ENCODE measurements at regions not wholly inside any gene's neighbourhood (a gene's known extent, or its start where the extent isn't known, plus 50 kb on each side); places are given as distances from the start of the nearest gene placed in this dataset.

DNA sequence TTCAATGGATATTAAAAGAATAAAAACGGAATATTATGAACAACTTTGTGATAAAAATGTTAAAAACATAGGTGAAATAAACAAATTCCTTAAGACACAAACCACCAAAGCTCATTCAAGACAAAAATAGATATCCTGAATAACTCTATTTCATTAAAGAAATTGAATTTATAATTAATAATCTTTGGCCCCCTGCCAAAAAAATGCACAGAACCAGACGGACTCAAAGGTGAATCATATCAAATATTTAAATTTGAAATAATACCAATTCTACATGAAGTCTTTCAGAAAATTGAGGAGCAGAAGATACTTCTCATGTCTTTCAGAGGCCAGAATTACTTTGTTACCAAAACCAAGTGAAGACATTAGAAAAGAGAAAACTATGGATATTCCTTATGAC lies 128.3 kb upstream of the KLHL29 start:
- no peak for DNase-seq (ENCODE audit: low spot score)
- H3K4me3 Mint-ChIP-seq = no peak overlapping the region
- H3K27me3 Mint-ChIP-seq (ENCODE audit: insufficient read depth, low read depth) = peaks cover 3% of the 10 kb centered on the region
- no peak overlapping the region for H3K27ac Mint-ChIP-seq
- no peaks in the 10 kb centered on the region for H4K20me1 ChIP-seq (ENCODE audit: low read depth)
- no peak overlapping the region for H3K9ac ChIP-seq
- no peak overlapping the region for H2AFZ ChIP-seq (replicated peaks)
- no peak overlapping the region for H3K4me2 ChIP-seq
- peaks cover 6% of the 10 kb centered on the region for H3K4me1 ChIP-seq
- H3K9me3 Mint-ChIP-seq = no peaks in the 10 kb centered on the region
- H3K36me3 Mint-ChIP-seq = no peaks in the 10 kb centered on the region
- H3K27me3 ChIP-seq = no peaks in the 10 kb centered on the region
- H3K9me3 ChIP-seq (ENCODE audit: low read depth) = no peaks in the 10 kb centered on the region
- H3K36me3 ChIP-seq = no peaks in the 10 kb centered on the region
- no peak for TF ChIP-seq EZH2 (IDR thresholded peaks at IDR 0.05)
- TF ChIP-seq, protein P1, sequence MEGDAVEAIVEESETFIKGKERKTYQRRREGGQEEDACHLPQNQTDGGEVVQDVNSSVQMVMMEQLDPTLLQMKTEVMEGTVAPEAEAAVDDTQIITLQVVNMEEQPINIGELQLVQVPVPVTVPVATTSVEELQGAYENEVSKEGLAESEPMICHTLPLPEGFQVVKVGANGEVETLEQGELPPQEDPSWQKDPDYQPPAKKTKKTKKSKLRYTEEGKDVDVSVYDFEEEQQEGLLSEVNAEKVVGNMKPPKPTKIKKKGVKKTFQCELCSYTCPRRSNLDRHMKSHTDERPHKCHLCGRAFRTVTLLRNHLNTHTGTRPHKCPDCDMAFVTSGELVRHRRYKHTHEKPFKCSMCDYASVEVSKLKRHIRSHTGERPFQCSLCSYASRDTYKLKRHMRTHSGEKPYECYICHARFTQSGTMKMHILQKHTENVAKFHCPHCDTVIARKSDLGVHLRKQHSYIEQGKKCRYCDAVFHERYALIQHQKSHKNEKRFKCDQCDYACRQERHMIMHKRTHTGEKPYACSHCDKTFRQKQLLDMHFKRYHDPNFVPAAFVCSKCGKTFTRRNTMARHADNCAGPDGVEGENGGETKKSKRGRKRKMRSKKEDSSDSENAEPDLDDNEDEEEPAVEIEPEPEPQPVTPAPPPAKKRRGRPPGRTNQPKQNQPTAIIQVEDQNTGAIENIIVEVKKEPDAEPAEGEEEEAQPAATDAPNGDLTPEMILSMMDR (IDR thresholded peaks at IDR 0.05) = no peak
- TF ChIP-seq EZH2phosphoT487 (IDR thresholded peaks at IDR 0.05) = no peak
- H3F3A ChIP-seq (ENCODE audit: low read depth) = no peaks in the 10 kb centered on the region
- H3K27ac ChIP-seq = no peak overlapping the region
- no peak overlapping the region for H3K4me3 ChIP-seq
- no peaks in the 10 kb centered on the region for H3K79me2 ChIP-seq (ENCODE audit: low read depth)
- peaks cover 3% of the 10 kb centered on the region for H3K4me1 Mint-ChIP-seq

DNA sequence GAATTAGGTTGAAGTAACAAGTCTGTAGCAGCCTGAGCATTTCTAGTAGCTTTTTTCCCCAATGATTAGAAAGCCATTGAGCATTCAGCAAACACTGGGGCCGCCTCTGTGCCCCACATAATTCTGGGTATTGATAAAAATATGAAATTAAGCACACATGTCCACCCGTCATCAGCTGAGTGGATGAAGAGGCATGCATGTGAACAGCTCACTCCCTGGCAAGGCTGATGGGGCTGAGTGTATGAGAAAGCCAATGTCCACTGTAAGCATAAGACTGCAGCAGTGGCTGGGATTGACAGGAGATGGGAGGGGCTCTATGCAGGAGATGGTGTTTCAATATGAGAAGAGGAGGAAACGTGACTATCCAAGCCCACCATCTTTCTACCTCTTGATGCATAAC lies 124.4 kb upstream of the KLHL29 start:
- peak overlapping the region; percentile 81 for H3K27ac Mint-ChIP-seq
- H3K4me1 Mint-ChIP-seq = no peaks in the 10 kb centered on the region
- H3K9me3 Mint-ChIP-seq = no peaks in the 10 kb centered on the region
- peaks cover 3% of the 10 kb centered on the region for H3K27me3 Mint-ChIP-seq (ENCODE audit: insufficient read depth, low read depth)
- no peak for DNase-seq (ENCODE audit: low spot score)
- no peak overlapping the region for H3K4me3 ChIP-seq
- H3K27ac ChIP-seq = no peak overlapping the region
- no peak overlapping the region for H2AFZ ChIP-seq (replicated peaks)
- no peak overlapping the region for H3K4me3 Mint-ChIP-seq
- no peaks in the 10 kb centered on the region for H3K36me3 ChIP-seq
- no peaks in the 10 kb centered on the region for H4K20me1 ChIP-seq (ENCODE audit: low read depth)
- no peak for TF ChIP-seq EZH2 (IDR thresholded peaks at IDR 0.05)
- H3K27me3 ChIP-seq = no peaks in the 10 kb centered on the region
- H3K9ac ChIP-seq = no peak overlapping the region
- H3K79me2 ChIP-seq (ENCODE audit: low read depth) = no peaks in the 10 kb centered on the region
- no peak overlapping the region for H3K4me2 ChIP-seq
- no peaks in the 10 kb centered on the region for H3F3A ChIP-seq (ENCODE audit: low read depth)
- H3K9me3 ChIP-seq (ENCODE audit: low read depth) = no peaks in the 10 kb centered on the region
- H3K4me1 ChIP-seq = no peaks in the 10 kb centered on the region
- H3K36me3 Mint-ChIP-seq = no peaks in the 10 kb centered on the region

DNA sequence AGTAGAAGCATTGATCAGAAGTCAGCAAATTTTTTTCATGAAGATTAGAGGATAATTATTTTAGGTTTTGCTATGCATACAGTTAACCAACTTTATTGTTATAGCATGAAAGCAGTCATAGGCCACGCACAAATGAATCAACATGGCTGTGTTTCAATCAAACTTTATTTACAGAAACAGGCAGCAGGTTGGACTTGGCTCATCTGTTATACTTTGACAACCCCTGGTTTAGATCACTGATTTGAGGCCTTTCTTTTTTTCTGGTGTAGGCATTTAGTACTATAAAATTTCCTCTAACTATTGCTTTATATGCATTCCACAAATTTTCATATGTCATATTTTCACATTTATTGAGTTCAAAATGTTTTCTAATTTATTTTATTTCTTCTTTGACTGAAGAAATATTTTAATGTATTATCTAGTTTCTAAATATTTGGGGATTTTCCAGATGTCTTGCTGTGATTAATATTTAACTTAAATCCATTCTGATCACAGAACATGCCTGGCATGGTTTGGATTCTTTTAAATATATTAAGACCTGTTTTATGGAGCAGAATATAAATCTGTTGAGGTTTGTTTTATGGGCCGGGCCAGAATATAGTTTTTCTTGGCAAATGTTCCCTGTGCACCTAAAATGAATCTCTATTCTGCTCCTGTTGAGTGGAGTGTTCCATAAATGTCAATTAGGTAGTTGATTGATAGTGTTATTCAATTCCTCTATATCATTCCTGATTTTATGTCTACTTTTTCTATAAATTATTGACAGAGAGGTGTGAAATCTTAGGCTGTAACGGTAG lies 116.3 kb upstream of the KLHL29 start:
- no peaks in the 10 kb centered on the region for H3K36me3 ChIP-seq
- Mint-ChIP-seq H3K27me3 (ENCODE audit: insufficient read depth, low read depth) (no peaks in the 10 kb centered on the region), H3K9me3 (no peaks in the 10 kb centered on the region), H3K27ac (no peak overlapping the region), H3K4me3 (no peak overlapping the region), H3K36me3 (no peaks in the 10 kb centered on the region), H3K4me1 (no peaks in the 10 kb centered on the region)
- H4K20me1 ChIP-seq (ENCODE audit: low read depth) = no peaks in the 10 kb centered on the region
- H3K4me3 ChIP-seq = no peak overlapping the region
- DNase-seq (ENCODE audit: low spot score) = no peak
- no peaks in the 10 kb centered on the region for H3K9me3 ChIP-seq (ENCODE audit: low read depth)
- H3K4me2 ChIP-seq = no peak overlapping the region
- H3K27me3 ChIP-seq = no peaks in the 10 kb centered on the region
- TF ChIP-seq, protein P1 (IDR thresholded peaks at IDR 0.05) = no peak
- TF ChIP-seq EZH2phosphoT487 (IDR thresholded peaks at IDR 0.05) (no peak), EZH2 (IDR thresholded peaks at IDR 0.05) (no peak)
- H3K4me1 ChIP-seq = no peaks in the 10 kb centered on the region
- H2AFZ ChIP-seq (replicated peaks) = no peak overlapping the region
- no peak overlapping the region for H3K27ac ChIP-seq
- H3K9ac ChIP-seq = no peak overlapping the region
- H3F3A ChIP-seq (ENCODE audit: low read depth) = no peaks in the 10 kb centered on the region
- no peaks in the 10 kb centered on the region for H3K79me2 ChIP-seq (ENCODE audit: low read depth)

DNA sequence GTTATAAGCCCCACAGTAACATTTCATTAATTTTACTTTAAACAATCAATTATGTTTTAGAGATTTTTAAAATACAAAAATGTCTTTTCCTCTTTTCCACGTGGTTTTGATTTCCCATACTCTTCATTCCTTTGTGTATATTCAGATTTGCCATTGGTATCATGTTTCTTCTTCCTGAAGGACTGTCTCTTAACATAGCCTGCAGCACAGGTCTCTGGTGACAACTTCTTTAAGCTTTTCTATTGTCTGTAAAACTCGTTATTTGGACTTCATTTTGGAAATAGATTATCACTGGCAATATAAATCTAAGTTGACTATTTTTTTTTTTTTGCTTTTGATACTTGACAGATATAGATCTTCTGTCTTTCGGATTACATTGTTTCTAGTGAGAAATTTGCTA lies 115.2 kb upstream of the KLHL29 start:
- Mint-ChIP-seq H3K27me3 (ENCODE audit: insufficient read depth, low read depth) (peaks cover 2% of the 10 kb centered on the region), H3K27ac (no peak overlapping the region), H3K4me3 (no peak overlapping the region), H3K36me3 (no peaks in the 10 kb centered on the region), H3K9me3 (no peaks in the 10 kb centered on the region), H3K4me1 (no peaks in the 10 kb centered on the region)
- no peaks in the 10 kb centered on the region for H3K36me3 ChIP-seq
- no peaks in the 10 kb centered on the region for H3K79me2 ChIP-seq (ENCODE audit: low read depth)
- H4K20me1 ChIP-seq (ENCODE audit: low read depth) = no peaks in the 10 kb centered on the region
- H3K4me1 ChIP-seq = no peaks in the 10 kb centered on the region
- H3K27ac ChIP-seq = no peak overlapping the region
- peak overlapping the region; percentile 19 for H2AFZ ChIP-seq (replicated peaks)
- no peaks in the 10 kb centered on the region for H3K27me3 ChIP-seq
- no peak overlapping the region for H3K4me3 ChIP-seq
- no peaks in the 10 kb centered on the region for H3F3A ChIP-seq (ENCODE audit: low read depth)
- TF ChIP-seq EZH2phosphoT487 (IDR thresholded peaks at IDR 0.05) = no peak
- TF ChIP-seq EZH2 (IDR thresholded peaks at IDR 0.05) = no peak
- TF ChIP-seq, protein P1 (IDR thresholded peaks at IDR 0.05) = no peak
- H3K9ac ChIP-seq = no peak overlapping the region
- H3K4me2 ChIP-seq = no peak overlapping the region
- DNase-seq (ENCODE audit: low spot score) = no peak
- no peaks in the 10 kb centered on the region for H3K9me3 ChIP-seq (ENCODE audit: low read depth)
